Skeletal muscle satellite cell (primary cell): ENCODE measurements at regions not wholly inside any gene's neighbourhood (a gene's known extent, or its start where the extent isn't known, plus 50 kb on each side); places are given as distances from the start of the nearest gene placed in this dataset.

Experiments
- H3K27me3 ChIP-seq: 2 replicates; pipeline ENCODE4 v1.7.0; 2013; ENCODE audit warnings: low read length; ENCODE audit not compliant: control insufficient read depth, insufficient read depth
- H3K36me3 ChIP-seq: 2 replicates; pipeline ENCODE4 v1.7.0; 2013; ENCODE audit warnings: mild to moderate bottlenecking, control low read depth, low read length; ENCODE audit not compliant: insufficient read depth
- H3K4me1 ChIP-seq: 2 replicates; pipeline ENCODE4 v1.7.0; 2013; ENCODE audit warnings: low read length; ENCODE audit not compliant: control insufficient read depth, insufficient read depth
- H3K4me2 ChIP-seq: 2 replicates; pipeline ENCODE4 v1.7.0; 2013; ENCODE audit warnings: mild to moderate bottlenecking, low read length
- H3K4me3 ChIP-seq: 2 replicates; pipeline ENCODE4 v1.7.0; 2013; ENCODE audit warnings: low read length
- H3K9ac ChIP-seq: 2 replicates; pipeline ENCODE4 v1.7.0; 2013; ENCODE audit warnings: mild to moderate bottlenecking, low read depth, low read length, moderate library complexity
- H3K9me3 ChIP-seq: replicated peaks from 2 replicates; pipeline ENCODE4 v1.7.0; 2013; ENCODE audit warnings: mild to moderate bottlenecking, control low read depth, low read length

- peak overlapping the region; percentile 96 for H3K9ac ChIP-seq
- H3K4me3 ChIP-seq: peak overlapping the region; percentile 98
- H3K36me3 ChIP-seq: no peaks in the 10 kb centered on the region
- H3K4me2 ChIP-seq: peak overlapping the region; percentile 99
- H3K27me3 ChIP-seq: peaks cover 12% of the 10 kb centered on the region
- H3K9me3 ChIP-seq: no peaks in the 10 kb centered on the region
- H3K4me1 ChIP-seq: peaks cover 23% of the 10 kb centered on the region
Observed at GRCh38 chr13:50125554-50126262, 110.5 kb downstream of the KCNRG start.

DNA sequence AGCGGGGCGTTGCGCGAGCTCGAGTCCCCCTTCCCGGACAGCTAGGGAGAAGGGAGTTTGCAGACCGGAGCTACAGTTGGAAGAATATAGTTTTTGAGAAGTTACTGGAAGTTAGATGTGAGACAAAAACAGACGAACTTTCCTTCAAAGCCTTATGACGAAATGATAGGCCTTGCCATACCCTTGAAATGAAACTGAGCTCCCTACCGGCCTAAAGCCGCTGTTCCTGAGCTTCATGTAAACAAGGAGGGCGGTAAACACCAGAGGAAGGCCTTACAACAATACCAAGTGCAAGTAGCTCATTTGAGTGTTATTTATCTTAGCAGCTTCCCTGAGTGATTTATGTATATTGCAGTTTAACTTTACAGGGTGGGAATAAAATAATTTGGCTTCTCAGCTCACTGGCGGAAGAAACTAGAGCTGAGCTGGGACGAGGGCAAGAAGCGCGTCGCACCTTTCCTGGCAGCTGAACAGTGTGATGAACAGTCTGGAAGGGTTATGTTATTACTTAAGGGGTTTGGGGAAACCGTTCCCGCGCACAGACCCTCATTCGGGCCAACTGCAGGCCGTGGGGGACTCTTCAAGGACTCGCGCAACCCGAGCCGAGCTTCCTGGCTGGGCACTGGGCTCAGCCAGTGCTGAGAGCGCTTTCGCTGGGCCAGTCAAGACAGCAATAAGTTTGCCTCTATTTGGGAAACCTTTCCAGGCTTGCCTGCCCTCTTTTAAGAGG lies 111.2 kb downstream of the KCNRG start:
- H3K36me3 ChIP-seq: no peaks in the 10 kb centered on the region
- peaks cover 12% of the 10 kb centered on the region for H3K27me3 ChIP-seq
- peak overlapping the region; percentile 98 for H3K4me3 ChIP-seq
- peak overlapping the region; percentile 99 for H3K4me2 ChIP-seq
- peaks cover 27% of the 10 kb centered on the region for H3K4me1 ChIP-seq
- peak overlapping the region; percentile 96 for H3K9ac ChIP-seq
- no peaks in the 10 kb centered on the region for H3K9me3 ChIP-seq

DNA sequence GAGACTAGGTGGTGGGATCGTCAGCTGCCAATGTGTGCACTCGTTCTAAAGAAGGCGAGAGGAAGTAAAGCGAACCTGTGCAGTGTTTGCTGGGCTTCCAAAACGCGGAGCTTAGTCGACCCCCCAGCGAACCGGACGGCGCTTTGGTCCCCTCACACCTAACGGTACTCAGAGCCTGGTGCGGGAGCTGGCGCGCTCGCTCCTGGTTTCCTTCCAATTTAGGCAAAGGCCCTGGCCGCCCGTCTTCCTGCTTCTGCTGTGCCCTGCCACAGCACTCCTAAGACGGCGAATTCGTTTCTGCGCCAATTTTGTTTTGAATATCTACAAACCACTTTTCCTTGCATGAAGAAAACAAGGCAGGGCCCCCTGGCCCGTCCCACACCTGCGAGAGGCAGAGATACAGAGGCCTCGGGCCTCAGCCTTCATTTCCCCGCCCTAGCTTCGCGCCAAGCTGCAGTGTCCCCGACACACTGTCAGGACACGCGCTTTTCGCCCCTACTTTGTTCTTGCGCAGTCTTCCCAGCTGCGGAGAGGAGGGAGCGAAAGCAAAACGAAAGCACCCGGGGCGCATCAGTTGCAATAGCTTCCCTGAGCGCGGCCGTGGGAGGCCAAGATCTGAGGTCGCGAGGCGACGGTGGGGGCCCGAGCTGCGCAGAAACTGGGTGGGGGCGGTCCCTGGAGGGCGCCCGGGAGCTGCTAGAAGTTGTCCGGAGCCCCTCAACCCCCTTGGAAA lies 111.9 kb downstream of the KCNRG start:
- H3K4me3 ChIP-seq: peak overlapping the region; percentile 56
- H3K9me3 ChIP-seq: no peaks in the 10 kb centered on the region
- H3K4me2 ChIP-seq: peak overlapping the region; percentile 70
- H3K36me3 ChIP-seq: no peaks in the 10 kb centered on the region
- H3K4me1 ChIP-seq: peaks cover 27% of the 10 kb centered on the region
- no peak overlapping the region for H3K9ac ChIP-seq
- H3K27me3 ChIP-seq: peaks cover 12% of the 10 kb centered on the region

DNA sequence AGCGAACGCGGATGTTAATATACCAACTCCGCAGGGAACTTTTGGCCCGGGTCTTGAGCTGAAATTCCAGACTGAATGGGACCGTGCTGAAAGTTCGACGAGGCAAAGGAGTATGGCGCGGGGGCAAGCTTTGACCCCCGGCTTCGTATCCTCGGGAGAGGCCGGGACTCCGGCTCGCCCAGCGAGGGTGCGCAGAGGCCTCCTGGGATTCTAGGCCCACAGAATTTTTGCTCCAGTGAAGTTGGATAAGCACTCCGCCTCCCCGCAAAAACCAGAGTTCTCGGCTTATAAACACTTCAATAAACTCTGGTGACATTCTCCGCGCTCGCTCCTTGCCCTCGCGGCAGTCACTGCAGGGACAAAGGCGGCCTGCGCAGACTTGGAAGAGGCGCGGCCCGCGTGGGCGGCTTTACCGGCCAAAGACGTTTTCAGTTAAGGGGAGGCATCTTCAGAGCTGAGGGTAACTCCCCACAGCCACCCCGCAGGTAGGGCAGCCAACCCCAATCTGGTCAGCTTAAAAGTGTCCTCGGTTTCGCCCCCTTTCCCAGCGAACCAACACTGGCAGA lies 112.6 kb downstream of the KCNRG start:
- Histone ChIP-seq H3K9ac (no peak overlapping the region), H3K9me3 (no peaks in the 10 kb centered on the region), H3K4me1 (peaks cover 27% of the 10 kb centered on the region), H3K27me3 (peaks cover 12% of the 10 kb centered on the region), H3K4me3 (peak overlapping the region; percentile 56), H3K4me2 (peak overlapping the region; percentile 70), H3K36me3 (no peaks in the 10 kb centered on the region)

- Histone ChIP-seq H3K36me3 (no peaks in the 10 kb centered on the region), H3K27me3 (peaks cover 12% of the 10 kb centered on the region), H3K4me3 (no peak overlapping the region), H3K4me1 (peaks cover 22% of the 10 kb centered on the region), H3K4me2 (no peak overlapping the region), H3K9me3 (no peaks in the 10 kb centered on the region), H3K9ac (no peak overlapping the region)
Observed at GRCh38 chr13:50128428-50128931, 113.2 kb downstream of the KCNRG start.

DNA sequence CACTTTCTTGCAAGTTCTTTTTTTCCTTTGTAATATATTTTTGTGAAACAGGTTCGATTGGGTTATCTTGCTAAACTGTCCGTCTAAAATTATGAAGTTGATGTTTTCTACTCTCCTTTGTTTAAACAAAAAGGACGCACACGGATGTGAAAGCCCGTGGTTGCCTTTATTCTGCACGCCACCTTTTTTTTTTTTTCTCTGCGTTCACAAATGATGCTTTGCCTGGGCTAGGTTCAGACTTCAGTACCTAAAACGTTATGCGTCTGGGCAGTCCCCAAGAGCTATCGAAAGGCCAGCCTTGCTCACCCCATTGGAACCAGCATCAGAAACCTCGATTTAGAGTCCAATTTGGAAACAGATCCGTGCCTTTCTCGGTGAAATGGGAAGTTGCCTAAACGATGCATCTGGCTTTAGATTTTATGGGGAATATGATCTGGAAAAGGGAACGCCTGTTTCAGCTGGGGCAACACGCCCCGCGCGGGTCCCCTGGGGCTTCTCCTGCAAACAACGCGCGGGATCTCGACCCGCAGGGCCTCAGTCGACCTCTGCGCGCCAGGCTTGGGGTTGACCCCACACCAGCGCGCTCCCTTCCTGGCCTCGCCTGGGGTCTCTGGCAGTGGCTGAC lies 113.9 kb downstream of the KCNRG start:
- Histone ChIP-seq H3K27me3 (peaks cover 12% of the 10 kb centered on the region), H3K9me3 (no peaks in the 10 kb centered on the region), H3K36me3 (no peaks in the 10 kb centered on the region), H3K4me3 (peak overlapping the region; percentile 74), H3K4me2 (peak overlapping the region; percentile 83), H3K4me1 (peaks cover 21% of the 10 kb centered on the region), H3K9ac (peak overlapping the region; percentile 69)

- Histone ChIP-seq H3K9ac (peak overlapping the region; percentile 69), H3K4me2 (peak overlapping the region; percentile 83), H3K4me1 (peaks cover 21% of the 10 kb centered on the region), H3K36me3 (no peaks in the 10 kb centered on the region), H3K27me3 (peaks cover 12% of the 10 kb centered on the region), H3K4me3 (peak overlapping the region; percentile 74), H3K9me3 (no peaks in the 10 kb centered on the region)
Observed at GRCh38 chr13:50129706-50130122, 114.5 kb downstream of the KCNRG start.

- Histone ChIP-seq H3K27me3 (peaks cover 12% of the 10 kb centered on the region), H3K4me3 (peak overlapping the region; percentile 74), H3K36me3 (no peaks in the 10 kb centered on the region), H3K9ac (peak overlapping the region; percentile 69), H3K9me3 (no peaks in the 10 kb centered on the region), H3K4me1 (peaks cover 21% of the 10 kb centered on the region), H3K4me2 (peak overlapping the region; percentile 83)
Observed at GRCh38 chr13:50130123-50130946, 115.1 kb downstream of the KCNRG start.

- no peak overlapping the region for H3K9ac ChIP-seq
- no peak overlapping the region for H3K4me2 ChIP-seq
- no peaks in the 10 kb centered on the region for H3K36me3 ChIP-seq
Observed at GRCh38 chr13:50131920-50132903, 117.0 kb downstream of the KCNRG start.

More at GRCh38 chr13:50131920-50132903, 117.0 kb downstream of the KCNRG start:
- Histone ChIP-seq H3K4me3 (no peak overlapping the region), H3K4me1 (peaks cover 13% of the 10 kb centered on the region), H3K9me3 (no peaks in the 10 kb centered on the region), H3K27me3 (peaks cover 12% of the 10 kb centered on the region)
